ENCODE measurements at regions not wholly inside any gene's neighbourhood (a gene's known extent, or its start where the extent isn't known, plus 50 kb on each side); places are given as distances from the start of the nearest gene placed in this dataset.

DNA sequence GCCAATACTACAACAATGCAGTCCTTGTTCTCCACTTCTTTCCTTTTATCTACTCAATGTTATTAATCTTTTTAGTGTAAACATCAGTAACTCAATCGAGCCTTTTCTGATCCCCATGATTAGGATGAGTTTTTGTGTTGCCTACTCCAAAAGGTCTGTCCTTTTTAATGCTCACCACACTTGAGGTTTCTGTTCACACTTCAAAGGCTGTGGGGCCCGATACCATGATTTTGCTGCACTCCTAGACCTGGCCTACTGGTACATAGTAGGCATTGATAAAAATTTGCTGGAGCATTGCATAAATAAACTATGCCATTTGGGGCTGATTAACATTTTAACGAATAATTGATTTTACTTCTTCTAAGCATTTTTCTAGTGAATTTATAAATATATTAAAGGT, 125.4 kb upstream of the KLF12 start:
- WGBS (ENCODE audit: low lambda C conversion rate): 71% methylated on average over 3 of the region's 3 CpGs
- no peak overlapping the region for H3K27ac ChIP-seq (ENCODE audit: low read depth in 2 of 2, low read length in 1 of 2)
- H3K4me3 ChIP-seq (ENCODE audit: low read depth in 2 of 2, low read length in 1 of 2): no peak overlapping the region
- DNase-seq: no peak
- POLR2A ChIA-PET: no interaction called here
- H3K79me2 ChIP-seq (ENCODE audit: insufficient read depth): no peaks in the 10 kb centered on the region
- no peaks in the 10 kb centered on the region for H3K9me3 ChIP-seq
- TF ChIP-seq MXI1 (IDR thresholded peaks at IDR 0.05; ENCODE audit: low read depth, low read length) (no peak), GATA2 (CRISPR knock-in tag; IDR thresholded peaks at IDR 0.05) (no peak), TAF1 (IDR thresholded peaks at IDR 0.05; ENCODE audit: borderline replicate concordance, low read depth, low read length) (no peak), FOSL2 (IDR thresholded peaks at IDR 0.05; ENCODE audit: borderline replicate concordance, low read depth) (no peak), FOXM1 (IDR thresholded peaks at IDR 0.05; ENCODE audit: low read depth) (no peak), EP300 (IDR thresholded peaks at IDR 0.05; ENCODE audit: borderline replicate concordance in 1 of 2, low read depth in 1 of 2, low read length in 1 of 2) (no peak), RAD21 (IDR thresholded peaks at IDR 0.05; ENCODE audit: low read length) (no peak), EZH2phosphoT487 (IDR thresholded peaks at IDR 0.05; ENCODE audit: borderline replicate concordance, low read depth) (no peak), ELF1 (IDR thresholded peaks at IDR 0.05) (no peak)
- TF ChIP-seq, protein P1, sequence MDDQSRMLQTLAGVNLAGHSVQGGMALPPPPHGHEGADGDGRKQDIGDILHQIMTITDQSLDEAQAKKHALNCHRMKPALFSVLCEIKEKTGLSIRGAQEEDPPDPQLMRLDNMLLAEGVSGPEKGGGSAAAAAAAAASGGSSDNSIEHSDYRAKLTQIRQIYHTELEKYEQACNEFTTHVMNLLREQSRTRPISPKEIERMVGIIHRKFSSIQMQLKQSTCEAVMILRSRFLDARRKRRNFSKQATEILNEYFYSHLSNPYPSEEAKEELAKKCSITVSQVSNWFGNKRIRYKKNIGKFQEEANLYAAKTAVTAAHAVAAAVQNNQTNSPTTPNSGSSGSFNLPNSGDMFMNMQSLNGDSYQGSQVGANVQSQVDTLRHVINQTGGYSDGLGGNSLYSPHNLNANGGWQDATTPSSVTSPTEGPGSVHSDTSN (IDR thresholded peaks at IDR 0.05): no peak
- TF ChIP-seq, protein P2, sequence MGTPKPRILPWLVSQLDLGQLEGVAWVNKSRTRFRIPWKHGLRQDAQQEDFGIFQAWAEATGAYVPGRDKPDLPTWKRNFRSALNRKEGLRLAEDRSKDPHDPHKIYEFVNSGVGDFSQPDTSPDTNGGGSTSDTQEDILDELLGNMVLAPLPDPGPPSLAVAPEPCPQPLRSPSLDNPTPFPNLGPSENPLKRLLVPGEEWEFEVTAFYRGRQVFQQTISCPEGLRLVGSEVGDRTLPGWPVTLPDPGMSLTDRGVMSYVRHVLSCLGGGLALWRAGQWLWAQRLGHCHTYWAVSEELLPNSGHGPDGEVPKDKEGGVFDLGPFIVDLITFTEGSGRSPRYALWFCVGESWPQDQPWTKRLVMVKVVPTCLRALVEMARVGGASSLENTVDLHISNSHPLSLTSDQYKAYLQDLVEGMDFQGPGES (IDR thresholded peaks at IDR 0.05; ENCODE audit: low read depth, low read length): no peak
- TF ChIP-seq, protein P3, sequence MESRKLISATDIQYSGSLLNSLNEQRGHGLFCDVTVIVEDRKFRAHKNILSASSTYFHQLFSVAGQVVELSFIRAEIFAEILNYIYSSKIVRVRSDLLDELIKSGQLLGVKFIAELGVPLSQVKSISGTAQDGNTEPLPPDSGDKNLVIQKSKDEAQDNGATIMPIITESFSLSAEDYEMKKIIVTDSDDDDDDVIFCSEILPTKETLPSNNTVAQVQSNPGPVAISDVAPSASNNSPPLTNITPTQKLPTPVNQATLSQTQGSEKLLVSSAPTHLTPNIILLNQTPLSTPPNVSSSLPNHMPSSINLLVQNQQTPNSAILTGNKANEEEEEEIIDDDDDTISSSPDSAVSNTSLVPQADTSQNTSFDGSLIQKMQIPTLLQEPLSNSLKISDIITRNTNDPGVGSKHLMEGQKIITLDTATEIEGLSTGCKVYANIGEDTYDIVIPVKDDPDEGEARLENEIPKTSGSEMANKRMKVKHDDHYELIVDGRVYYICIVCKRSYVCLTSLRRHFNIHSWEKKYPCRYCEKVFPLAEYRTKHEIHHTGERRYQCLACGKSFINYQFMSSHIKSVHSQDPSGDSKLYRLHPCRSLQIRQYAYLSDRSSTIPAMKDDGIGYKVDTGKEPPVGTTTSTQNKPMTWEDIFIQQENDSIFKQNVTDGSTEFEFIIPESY (IDR thresholded peaks at IDR 0.05; ENCODE audit: borderline replicate concordance, low read depth): no peak
- TF ChIP-seq, protein P4, sequence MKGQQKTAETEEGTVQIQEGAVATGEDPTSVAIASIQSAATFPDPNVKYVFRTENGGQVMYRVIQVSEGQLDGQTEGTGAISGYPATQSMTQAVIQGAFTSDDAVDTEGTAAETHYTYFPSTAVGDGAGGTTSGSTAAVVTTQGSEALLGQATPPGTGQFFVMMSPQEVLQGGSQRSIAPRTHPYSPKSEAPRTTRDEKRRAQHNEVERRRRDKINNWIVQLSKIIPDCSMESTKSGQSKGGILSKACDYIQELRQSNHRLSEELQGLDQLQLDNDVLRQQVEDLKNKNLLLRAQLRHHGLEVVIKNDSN (IDR thresholded peaks at IDR 0.05; ENCODE audit: borderline replicate concordance, low read depth): no peak
- H3K36me3 ChIP-seq (replicated peaks in 1 of 2; ENCODE audit: control insufficient read depth in 1 of 2, insufficient read depth in 2 of 2, low read length in 1 of 2): no peaks in the 10 kb centered on the region
- H2AFZ ChIP-seq (ENCODE audit: low read depth): no peak overlapping the region
- no peak overlapping the region for H3K9ac ChIP-seq
- peaks cover 8% of the 10 kb centered on the region for H3F3A ChIP-seq (replicated peaks; ENCODE audit: insufficient read depth)
- H3K27me3 ChIP-seq (ENCODE audit: insufficient read depth): no peaks in the 10 kb centered on the region
- CTCF ChIA-PET: no interaction called here
- no peaks in the 10 kb centered on the region for H3K9me2 ChIP-seq
- H3K4me2 ChIP-seq: no peak overlapping the region
- H3K4me1 ChIP-seq (ENCODE audit: control insufficient read depth in 1 of 2, insufficient read depth in 2 of 2, low read depth in 1 of 2, low read length in 1 of 2): peaks cover 0 to 10% of the 10 kb centered on the region in 2 experiments; a peak in 2 of 4 replicates
- H4K20me1 ChIP-seq (ENCODE audit: insufficient read depth): no peaks in the 10 kb centered on the region

DNA sequence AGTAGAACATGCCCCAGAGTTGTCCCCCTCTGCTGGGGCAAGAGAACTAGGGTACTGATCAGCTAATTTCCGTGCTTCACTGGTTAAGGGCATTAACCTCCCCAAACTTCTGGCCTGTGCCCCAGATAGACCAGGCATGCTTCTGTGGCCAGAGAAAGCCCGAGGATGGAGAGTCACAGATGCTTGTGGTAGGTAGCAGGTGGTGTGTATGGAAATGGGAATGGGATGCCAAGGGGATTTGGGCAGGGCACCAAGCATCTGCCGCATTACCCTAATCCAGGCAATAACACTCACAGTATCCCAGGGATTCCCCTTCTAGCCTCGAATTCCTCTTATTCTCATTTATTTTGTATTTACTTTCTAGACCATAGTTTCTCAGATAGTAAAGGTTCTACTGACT, 124.8 kb upstream of the KLF12 start:
- H3K27ac ChIP-seq (ENCODE audit: low read depth in 2 of 2, low read length in 1 of 2): no peak overlapping the region
- POLR2A ChIA-PET: no interaction called here
- WGBS (ENCODE audit: low lambda C conversion rate): 83% methylated on average over 4 of the region's 4 CpGs
- no peaks in the 10 kb centered on the region for H4K20me1 ChIP-seq (ENCODE audit: insufficient read depth)
- H3K36me3 ChIP-seq (replicated peaks in 1 of 2; ENCODE audit: control insufficient read depth in 1 of 2, insufficient read depth in 2 of 2, low read length in 1 of 2): no peaks in the 10 kb centered on the region
- CTCF ChIA-PET: no interaction called here
- TF ChIP-seq POLR2AphosphoS5 (IDR thresholded peaks at IDR 0.05; ENCODE audit: low read depth, low read length) (no peak), FOSL2 (IDR thresholded peaks at IDR 0.05; ENCODE audit: borderline replicate concordance, low read depth) (no peak), TCF12 (IDR thresholded peaks at IDR 0.05) (no peak), NRF1 (IDR thresholded peaks at IDR 0.05; ENCODE audit: low read depth, low read length) (no peak), TAF1 (IDR thresholded peaks at IDR 0.05; ENCODE audit: borderline replicate concordance, low read depth, low read length) (no peak), FOXJ3 (CRISPR knock-in tag; IDR thresholded peaks at IDR 0.05) (no peak)
- TF ChIP-seq, protein P1 (IDR thresholded peaks at IDR 0.05): no peak
- TF ChIP-seq, protein P5, sequence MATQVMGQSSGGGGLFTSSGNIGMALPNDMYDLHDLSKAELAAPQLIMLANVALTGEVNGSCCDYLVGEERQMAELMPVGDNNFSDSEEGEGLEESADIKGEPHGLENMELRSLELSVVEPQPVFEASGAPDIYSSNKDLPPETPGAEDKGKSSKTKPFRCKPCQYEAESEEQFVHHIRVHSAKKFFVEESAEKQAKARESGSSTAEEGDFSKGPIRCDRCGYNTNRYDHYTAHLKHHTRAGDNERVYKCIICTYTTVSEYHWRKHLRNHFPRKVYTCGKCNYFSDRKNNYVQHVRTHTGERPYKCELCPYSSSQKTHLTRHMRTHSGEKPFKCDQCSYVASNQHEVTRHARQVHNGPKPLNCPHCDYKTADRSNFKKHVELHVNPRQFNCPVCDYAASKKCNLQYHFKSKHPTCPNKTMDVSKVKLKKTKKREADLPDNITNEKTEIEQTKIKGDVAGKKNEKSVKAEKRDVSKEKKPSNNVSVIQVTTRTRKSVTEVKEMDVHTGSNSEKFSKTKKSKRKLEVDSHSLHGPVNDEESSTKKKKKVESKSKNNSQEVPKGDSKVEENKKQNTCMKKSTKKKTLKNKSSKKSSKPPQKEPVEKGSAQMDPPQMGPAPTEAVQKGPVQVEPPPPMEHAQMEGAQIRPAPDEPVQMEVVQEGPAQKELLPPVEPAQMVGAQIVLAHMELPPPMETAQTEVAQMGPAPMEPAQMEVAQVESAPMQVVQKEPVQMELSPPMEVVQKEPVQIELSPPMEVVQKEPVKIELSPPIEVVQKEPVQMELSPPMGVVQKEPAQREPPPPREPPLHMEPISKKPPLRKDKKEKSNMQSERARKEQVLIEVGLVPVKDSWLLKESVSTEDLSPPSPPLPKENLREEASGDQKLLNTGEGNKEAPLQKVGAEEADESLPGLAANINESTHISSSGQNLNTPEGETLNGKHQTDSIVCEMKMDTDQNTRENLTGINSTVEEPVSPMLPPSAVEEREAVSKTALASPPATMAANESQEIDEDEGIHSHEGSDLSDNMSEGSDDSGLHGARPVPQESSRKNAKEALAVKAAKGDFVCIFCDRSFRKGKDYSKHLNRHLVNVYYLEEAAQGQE (IDR thresholded peaks at IDR 0.05; ENCODE audit: low read depth, low read length): no peak
- H3F3A ChIP-seq (replicated peaks; ENCODE audit: insufficient read depth): peaks cover 8% of the 10 kb centered on the region
- H3K79me2 ChIP-seq (ENCODE audit: insufficient read depth): no peaks in the 10 kb centered on the region
- no peak overlapping the region for H3K4me2 ChIP-seq
- no peaks in the 10 kb centered on the region for H3K9me2 ChIP-seq
- no peaks in the 10 kb centered on the region for H3K9me3 ChIP-seq
- H3K27me3 ChIP-seq (ENCODE audit: insufficient read depth): no peaks in the 10 kb centered on the region
- H3K4me3 ChIP-seq (ENCODE audit: low read depth in 2 of 2, low read length in 1 of 2): no peak overlapping the region
- no peak overlapping the region for H2AFZ ChIP-seq (ENCODE audit: low read depth)
- no peak overlapping the region for H3K9ac ChIP-seq
- peaks cover 0 to 10% of the 10 kb centered on the region in 2 experiments; a peak in 2 of 4 replicates for H3K4me1 ChIP-seq (ENCODE audit: control insufficient read depth in 1 of 2, insufficient read depth in 2 of 2, low read depth in 1 of 2, low read length in 1 of 2)
- no peak for DNase-seq
